Stimulated activated CD8-positive, alpha-beta memory T cell treated with anti-CD3 and anti-CD28 coated beads, Interleukin-15, amount 100 ng/mL, for 1 hour (primary cell): ENCODE measurements at regions not wholly inside any gene's neighbourhood (a gene's known extent, or its start where the extent isn't known, plus 50 kb on each side); places are given as distances from the start of the nearest gene placed in this dataset.

Source experiments
- DNase-seq: peaks from one replicate; pipeline ENCODE4 v3.0.0-alpha.2; 2020; ENCODE audit warnings: low read depth

GRCh38 chr1:239678181-239678580 lies 291.8 kb downstream of the CHRM3 start:
- DNase-seq = no peak

GRCh38 chr1:239682046-239682445 lies 295.7 kb downstream of the CHRM3 start:
- DNase-seq = no peak

- DNase-seq = no peak
Measured at GRCh38 chr1:239682960-239683359, 296.6 kb downstream of the CHRM3 start.

- no peak for DNase-seq
Measured at GRCh38 chr1:239686386-239686785, 300.0 kb downstream of the CHRM3 start.

DNA sequence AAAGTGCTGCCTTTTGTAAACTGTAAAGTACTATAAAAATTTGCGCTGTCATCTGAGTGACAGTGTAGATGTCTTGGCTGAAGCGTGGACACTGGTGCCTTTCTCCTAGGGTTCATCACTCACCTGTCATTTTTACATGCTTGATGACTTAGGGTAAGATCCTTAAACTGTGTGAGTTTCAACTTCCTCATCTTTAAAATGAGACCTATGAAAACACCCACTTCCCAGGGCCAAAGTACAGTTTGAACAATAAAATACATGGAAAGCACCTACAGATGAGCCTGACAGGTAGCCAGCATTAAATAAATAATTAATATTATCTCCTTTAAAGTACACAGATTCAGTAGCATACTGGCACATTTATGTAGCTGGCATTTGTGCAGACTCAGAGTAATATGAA lies 309.9 kb downstream of the CHRM3 start:
- no peak for DNase-seq

DNA sequence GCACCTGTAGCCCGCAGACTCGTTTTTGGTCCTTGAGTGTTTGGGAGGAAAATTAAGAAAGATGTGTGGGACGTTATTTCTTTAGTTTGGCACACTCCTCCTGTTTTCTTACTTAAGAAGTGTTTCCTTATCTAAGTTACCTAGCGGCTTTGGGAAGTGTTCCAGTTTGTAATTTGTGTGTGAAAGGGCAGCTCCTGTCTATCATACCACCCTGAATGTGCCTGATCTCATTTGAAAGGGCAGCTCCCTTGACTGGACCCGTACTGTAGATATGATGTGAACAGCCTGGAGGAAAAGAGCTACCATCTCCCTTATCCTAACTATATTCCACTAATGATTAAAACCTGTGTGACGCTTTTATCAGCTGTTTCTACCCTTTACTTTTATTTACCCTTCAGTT lies 314.3 kb downstream of the CHRM3 start:
- no peak for DNase-seq

GRCh38 chr1:239703075-239703474 lies 316.7 kb downstream of the CHRM3 start:
- no peak for DNase-seq

- DNase-seq = no peak
Measured at GRCh38 chr1:239706245-239706892, 320.0 kb downstream of the CHRM3 start.

DNA sequence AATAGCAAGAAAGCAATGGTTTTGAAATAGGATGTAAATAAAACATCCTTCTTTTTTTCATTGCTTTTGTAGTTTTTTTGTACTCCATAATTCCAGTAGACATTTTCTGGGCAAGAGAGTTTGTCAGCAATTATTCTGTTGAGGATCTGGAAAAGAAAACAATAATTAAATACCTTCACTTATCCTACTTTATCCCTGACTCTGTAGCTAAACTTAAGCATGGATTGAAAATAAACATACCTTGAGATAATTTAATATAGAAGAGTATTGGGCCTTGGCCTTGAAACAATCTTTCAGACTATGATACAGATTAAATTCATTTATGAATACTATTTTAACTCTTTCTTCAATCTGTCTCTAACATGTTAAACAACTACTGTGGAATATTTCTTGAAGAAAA lies 321.2 kb downstream of the CHRM3 start:
- no peak for DNase-seq

- no peak for DNase-seq
Measured at GRCh38 chr1:239708622-239709021, 322.3 kb downstream of the CHRM3 start.

DNA sequence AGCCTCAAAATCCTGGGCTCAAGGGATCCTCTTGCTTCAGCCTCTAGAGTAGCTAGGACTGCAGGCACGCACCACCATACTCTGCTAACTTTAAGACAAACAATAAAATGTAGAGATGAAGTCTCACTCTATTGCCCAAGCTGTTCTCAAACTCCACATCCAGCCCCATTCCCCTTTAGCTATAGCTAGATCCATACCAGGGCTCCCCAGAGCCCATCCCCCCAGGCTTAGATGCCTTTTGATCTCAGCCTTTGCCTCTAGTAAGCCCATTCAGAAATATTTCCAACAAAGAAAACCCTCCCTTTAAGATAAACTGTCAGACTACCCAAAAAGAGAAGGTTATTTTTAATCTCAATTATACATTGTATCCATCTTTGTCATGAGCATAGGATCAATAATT lies 325.4 kb downstream of the CHRM3 start:
- no peak for DNase-seq

GRCh38 chr1:239717097-239717917 lies 330.9 kb downstream of the CHRM3 start:
- no peak for DNase-seq

DNA sequence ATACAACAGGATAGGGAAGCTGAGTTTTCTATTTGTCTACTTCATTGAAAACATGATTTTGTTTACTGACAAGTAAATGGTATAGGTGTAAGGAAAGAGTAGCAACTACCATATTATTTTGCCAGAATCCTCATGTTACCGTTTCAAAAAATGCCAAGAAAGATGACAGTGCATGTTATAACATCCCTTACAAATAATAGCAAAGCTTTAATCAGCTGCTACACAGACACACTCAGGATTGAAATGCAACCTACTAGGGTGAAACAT lies 331.5 kb downstream of the CHRM3 start:
- DNase-seq = no peak

GRCh38 chr1:239718571-239718970 lies 332.2 kb downstream of the CHRM3 start:
- no peak for DNase-seq

GRCh38 chr1:239718997-239719628 lies 332.7 kb downstream of the CHRM3 start:
- DNase-seq = no peak

DNA sequence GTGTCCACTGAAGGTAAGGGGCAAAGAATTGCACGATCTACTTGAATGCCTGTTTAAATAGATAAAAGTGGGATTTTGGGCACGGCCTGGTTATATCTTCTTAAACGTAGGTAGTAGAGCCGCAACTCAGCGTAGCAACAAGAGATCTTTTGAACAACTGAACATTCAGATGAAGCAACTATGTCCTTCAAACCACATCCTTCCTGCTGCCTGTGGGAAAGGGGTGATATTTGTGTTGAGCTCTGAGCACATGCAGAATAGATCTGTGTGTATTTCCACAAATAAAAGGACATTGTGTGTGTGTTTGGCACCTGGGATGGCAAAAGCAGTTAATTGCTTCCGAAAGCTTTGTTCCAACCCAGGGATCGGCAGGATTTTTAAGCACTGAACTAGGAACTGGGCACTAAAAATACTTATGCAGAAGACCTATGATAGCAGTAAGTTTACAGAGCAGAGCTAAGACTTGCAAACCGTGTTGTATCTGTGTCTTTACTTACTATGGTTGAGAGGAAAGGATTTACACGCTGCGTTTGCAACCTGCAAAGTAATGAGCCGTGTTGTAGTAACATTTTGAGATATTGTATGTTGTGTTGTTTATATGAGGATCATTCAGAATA lies 333.4 kb downstream of the CHRM3 start:
- DNase-seq = no peak

- DNase-seq = no peak
Measured at GRCh38 chr1:239722035-239722434, 335.7 kb downstream of the CHRM3 start.

DNA sequence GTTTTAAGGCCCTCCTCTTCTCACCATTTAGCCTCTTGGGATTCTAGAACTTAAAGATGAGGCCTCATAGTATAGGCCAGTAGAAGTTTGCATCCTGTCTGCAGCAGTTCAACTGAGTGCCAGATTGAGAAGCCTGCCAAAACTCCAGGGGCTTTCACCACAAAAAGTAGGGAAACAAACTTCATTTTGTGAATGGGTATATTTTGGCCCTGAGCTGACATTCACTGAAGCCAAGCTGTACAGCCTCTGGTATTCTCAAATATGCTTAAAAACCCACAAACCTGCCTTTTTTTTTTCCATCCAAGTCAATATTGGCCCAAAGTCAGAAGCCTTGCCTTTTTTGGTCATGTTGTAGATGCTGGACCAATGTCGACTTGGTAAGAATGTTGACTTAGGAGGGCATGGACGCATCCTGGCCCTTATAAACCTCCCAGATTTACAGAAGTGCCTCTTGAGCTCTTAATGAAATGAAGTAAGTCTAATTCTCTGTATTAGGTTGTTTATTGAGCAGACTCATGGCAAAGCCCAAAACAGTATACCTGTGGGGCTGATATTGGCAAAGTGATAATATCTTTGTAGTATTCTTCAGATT lies 337.5 kb downstream of the CHRM3 start:
- no peak for DNase-seq

GRCh38 chr1:239725371-239725770 lies 339.0 kb downstream of the CHRM3 start:
- no peak for DNase-seq

DNA sequence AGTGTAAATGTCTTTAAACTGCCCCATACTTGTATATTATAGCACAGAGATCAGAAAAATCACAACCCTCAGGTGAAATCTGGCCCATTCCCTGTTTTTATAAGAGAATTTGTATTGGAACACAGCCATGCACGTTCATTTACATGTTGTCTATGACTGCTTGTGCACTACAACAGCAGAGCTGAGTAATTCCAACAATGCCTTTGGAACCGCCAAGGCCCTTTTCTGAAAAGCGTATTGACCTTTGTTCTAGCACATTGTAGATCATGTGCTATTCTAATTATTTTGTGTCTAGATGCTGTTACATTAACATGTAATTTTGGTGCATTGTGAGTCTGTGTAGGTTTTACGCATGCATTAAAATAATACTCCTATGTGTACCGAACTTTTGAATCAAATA lies 339.6 kb downstream of the CHRM3 start:
- DNase-seq = no peak

- no peak for DNase-seq
Measured at GRCh38 chr1:239730378-239730777, 344.0 kb downstream of the CHRM3 start.

GRCh38 chr1:239731082-239731748 lies 344.8 kb downstream of the CHRM3 start:
- DNase-seq = no peak
